Astrocyte (in vitro differentiated cells and primary cell): ENCODE measurements at regions not wholly inside any gene's neighbourhood (a gene's known extent, or its start where the extent isn't known, plus 50 kb on each side); places are given as distances from the start of the nearest gene placed in this dataset.

Source experiments
- EZH2 ChIP-seq: IDR thresholded peaks from 2 replicates; pipeline ENCODE4 v1.6.1; 2012; ENCODE audit warnings: mild to moderate bottlenecking, low read length, inconsistent platforms; ENCODE audit not compliant: insufficient read depth
- TF ChIP-seq, protein P1 (sequence below): IDR thresholded peaks from 2 replicates; pipeline ENCODE4 v1.5.1; 2011; ENCODE audit warnings: low read depth, mild to moderate bottlenecking, inconsistent platforms, low read length, moderate library complexity; ENCODE audit not compliant: insufficient read depth

DNA sequence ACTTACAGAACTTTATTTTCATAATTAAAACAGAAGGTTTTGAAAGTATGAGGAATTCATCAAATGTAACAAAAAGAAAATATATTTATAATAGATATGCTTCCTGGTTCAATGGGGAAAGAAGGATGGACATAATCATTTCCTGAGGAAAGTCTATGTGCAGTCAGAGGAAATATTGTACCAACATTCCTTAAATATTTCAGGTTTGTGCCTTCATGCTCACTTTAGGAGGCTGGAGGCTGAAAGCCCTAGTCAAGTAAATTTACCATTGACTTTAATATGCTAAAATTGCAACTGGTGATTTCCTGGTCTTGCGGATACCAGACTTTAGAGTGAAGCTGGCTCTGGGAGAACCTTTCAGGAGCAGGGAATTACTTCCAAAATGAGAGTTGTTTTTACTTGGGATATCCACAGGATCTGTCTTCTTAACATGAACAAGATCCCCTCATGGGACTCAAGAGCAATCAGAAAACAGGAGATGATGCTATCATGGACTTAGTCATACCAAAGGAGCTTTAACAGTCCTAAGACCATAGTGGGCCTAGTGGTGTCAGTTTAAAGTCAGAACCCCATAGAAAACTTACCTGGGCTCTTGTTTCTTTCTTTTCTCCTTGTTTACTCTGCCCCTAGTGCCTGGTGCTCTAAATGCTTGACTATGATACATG, 762.8 kb upstream of the GRAMD2B start:
- TF ChIP-seq, protein P1, sequence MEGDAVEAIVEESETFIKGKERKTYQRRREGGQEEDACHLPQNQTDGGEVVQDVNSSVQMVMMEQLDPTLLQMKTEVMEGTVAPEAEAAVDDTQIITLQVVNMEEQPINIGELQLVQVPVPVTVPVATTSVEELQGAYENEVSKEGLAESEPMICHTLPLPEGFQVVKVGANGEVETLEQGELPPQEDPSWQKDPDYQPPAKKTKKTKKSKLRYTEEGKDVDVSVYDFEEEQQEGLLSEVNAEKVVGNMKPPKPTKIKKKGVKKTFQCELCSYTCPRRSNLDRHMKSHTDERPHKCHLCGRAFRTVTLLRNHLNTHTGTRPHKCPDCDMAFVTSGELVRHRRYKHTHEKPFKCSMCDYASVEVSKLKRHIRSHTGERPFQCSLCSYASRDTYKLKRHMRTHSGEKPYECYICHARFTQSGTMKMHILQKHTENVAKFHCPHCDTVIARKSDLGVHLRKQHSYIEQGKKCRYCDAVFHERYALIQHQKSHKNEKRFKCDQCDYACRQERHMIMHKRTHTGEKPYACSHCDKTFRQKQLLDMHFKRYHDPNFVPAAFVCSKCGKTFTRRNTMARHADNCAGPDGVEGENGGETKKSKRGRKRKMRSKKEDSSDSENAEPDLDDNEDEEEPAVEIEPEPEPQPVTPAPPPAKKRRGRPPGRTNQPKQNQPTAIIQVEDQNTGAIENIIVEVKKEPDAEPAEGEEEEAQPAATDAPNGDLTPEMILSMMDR = no peak
- no peak for TF ChIP-seq EZH2
